Right lobe of liver (tissue), 4 donors: ENCODE measurements at regions not wholly inside any gene's neighbourhood (a gene's known extent, or its start where the extent isn't known, plus 50 kb on each side); places are given as distances from the start of the nearest gene placed in this dataset.

Experiments
- POLR2A ChIP-seq: fragments of 450-650 bp; IDR thresholded peaks from one replicate; pipeline ENCODE4 v1.6.1; 2017; ENCODE audit warnings: antibody characterized with exemption, mild to moderate bottlenecking
- TF ChIP-seq, protein P1 (sequence below), 4 donors: fragments of 200-600 bp in 3 of 4; fragments of 450-650 bp in 1 of 4; IDR thresholded peaks; one replicate each; pipeline versions ENCODE4 v1.5.1 to v1.8.0; 2016 to 2022; ENCODE audit warnings: antibody characterized with exemption in 4 of 4, mild to moderate bottlenecking in 2 of 4
- donor health status: DM: no; HTN: no; CAD: no.
- donor health status: DM: no; HTN: no; CAD: no.
- donor health status: DM: no; HTN: yes; CAD: no.

DNA sequence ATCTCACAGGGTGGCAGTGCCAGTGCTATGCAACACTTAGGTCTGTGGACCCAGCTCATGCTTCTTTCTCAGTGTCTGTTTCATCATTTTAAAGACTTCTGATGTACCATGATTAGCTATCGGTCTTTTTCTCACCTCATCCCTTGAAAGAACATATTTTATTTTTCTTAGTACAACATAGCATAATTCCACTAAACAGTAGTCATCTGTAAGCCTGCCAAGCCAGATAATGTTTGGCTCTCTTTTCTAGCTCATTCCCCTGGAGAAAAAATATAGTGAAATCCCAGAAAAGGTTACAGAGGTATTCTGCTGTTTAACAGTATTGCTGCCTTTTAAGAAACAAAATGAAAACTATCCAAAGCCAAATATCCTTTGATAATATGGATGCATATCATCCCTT, 177.0 kb upstream of the MMS22L start:
- TF ChIP-seq, protein P1, sequence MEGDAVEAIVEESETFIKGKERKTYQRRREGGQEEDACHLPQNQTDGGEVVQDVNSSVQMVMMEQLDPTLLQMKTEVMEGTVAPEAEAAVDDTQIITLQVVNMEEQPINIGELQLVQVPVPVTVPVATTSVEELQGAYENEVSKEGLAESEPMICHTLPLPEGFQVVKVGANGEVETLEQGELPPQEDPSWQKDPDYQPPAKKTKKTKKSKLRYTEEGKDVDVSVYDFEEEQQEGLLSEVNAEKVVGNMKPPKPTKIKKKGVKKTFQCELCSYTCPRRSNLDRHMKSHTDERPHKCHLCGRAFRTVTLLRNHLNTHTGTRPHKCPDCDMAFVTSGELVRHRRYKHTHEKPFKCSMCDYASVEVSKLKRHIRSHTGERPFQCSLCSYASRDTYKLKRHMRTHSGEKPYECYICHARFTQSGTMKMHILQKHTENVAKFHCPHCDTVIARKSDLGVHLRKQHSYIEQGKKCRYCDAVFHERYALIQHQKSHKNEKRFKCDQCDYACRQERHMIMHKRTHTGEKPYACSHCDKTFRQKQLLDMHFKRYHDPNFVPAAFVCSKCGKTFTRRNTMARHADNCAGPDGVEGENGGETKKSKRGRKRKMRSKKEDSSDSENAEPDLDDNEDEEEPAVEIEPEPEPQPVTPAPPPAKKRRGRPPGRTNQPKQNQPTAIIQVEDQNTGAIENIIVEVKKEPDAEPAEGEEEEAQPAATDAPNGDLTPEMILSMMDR (IDR thresholded peaks at IDR 0.05): no peak
- TF ChIP-seq POLR2A: no peak
